Fibroblast of the aortic adventitia (primary cell): ENCODE measurements at regions not wholly inside any gene's neighbourhood (a gene's known extent, or its start where the extent isn't known, plus 50 kb on each side); places are given as distances from the start of the nearest gene placed in this dataset.

Experiments
- DNase-seq: peaks from one replicate; pipeline ENCODE4 v3.0.0-alpha.2; 2010; ENCODE audit warnings: low read depth
- H3K4me3 ChIP-seq: 2 replicates; pipeline ENCODE4 v1.5.1; 2011; ENCODE audit warnings: low read depth, mild to moderate bottlenecking, control low read depth, low read length, moderate library complexity
- TF ChIP-seq, protein P1 (sequence below): IDR thresholded peaks from 2 replicates; pipeline ENCODE4 v1.5.1; 2011; ENCODE audit warnings: mild to moderate bottlenecking, low read length, control low read depth, inconsistent platforms; ENCODE audit not compliant: insufficient read depth

DNA sequence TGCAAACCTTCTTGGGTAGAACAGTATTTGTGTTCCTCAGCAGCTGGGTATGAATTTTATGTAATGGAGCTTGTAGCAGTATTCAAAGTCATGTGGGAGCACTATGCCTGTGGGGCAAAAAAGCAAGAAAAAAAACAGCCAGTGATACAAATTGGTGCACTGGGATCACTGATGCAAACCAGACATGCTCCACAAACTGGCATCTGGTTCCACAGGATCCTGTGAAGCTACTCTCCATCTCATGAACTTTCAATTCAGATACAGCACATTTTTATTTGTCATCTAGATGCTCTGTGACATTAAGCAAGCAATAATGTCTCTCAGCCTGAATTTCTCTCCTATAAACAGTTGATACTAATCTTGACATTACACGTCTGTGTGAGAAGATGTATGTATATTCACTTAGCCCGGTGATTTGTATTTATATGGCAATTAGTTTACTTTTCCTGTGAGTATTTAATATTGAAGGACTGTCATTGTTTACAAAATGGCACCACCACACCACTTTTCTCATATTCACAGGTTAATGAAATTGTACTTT lies 208.5 kb upstream of the GRIA4 start:
- TF ChIP-seq, protein P1, sequence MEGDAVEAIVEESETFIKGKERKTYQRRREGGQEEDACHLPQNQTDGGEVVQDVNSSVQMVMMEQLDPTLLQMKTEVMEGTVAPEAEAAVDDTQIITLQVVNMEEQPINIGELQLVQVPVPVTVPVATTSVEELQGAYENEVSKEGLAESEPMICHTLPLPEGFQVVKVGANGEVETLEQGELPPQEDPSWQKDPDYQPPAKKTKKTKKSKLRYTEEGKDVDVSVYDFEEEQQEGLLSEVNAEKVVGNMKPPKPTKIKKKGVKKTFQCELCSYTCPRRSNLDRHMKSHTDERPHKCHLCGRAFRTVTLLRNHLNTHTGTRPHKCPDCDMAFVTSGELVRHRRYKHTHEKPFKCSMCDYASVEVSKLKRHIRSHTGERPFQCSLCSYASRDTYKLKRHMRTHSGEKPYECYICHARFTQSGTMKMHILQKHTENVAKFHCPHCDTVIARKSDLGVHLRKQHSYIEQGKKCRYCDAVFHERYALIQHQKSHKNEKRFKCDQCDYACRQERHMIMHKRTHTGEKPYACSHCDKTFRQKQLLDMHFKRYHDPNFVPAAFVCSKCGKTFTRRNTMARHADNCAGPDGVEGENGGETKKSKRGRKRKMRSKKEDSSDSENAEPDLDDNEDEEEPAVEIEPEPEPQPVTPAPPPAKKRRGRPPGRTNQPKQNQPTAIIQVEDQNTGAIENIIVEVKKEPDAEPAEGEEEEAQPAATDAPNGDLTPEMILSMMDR, result no peak
- H3K4me3 ChIP-seq, result no peak overlapping the region
- DNase-seq, result no peak

DNA sequence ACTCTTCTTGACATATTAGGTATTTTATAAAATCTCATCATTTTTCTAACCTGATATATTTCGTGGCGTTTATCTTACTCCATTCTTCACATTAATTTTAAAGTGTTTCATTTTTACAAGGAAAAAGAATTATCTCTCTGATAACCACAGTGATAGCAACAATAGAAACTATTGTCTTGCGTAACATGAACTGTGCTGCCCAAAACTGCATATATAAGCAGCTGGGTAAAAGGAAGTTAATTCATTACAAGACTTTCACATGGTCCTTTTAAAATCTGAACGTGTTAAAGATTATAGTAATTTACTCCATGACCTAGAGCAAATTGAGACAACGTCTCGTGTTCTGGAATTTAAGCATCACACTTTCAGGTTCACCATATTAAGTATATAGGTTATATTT lies 210.4 kb upstream of the GRIA4 start:
- DNase-seq, result no peak
- no peak overlapping the region for H3K4me3 ChIP-seq
- TF ChIP-seq, protein P1, result no peak

DNA sequence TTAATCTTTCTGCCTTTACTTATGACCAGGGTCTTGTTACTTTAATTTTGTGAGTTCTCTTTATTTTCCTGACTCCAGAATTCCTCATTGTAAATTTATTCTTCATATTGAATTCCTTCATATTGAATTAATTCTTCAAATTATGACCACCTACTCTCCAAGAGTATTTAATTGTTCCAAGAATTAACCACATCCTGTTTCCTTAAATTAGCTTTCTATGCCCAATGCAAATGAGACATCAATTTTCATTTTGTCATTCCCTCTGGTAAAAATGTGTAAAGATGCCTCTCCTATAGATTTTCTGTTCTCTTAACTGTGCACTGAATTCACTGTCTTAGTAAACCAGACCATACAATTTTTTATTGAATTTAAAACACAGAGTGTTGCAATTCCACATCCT lies 211.2 kb upstream of the GRIA4 start:
- TF ChIP-seq, protein P1, result no peak
- H3K4me3 ChIP-seq, result no peak overlapping the region
- no peak for DNase-seq

DNA sequence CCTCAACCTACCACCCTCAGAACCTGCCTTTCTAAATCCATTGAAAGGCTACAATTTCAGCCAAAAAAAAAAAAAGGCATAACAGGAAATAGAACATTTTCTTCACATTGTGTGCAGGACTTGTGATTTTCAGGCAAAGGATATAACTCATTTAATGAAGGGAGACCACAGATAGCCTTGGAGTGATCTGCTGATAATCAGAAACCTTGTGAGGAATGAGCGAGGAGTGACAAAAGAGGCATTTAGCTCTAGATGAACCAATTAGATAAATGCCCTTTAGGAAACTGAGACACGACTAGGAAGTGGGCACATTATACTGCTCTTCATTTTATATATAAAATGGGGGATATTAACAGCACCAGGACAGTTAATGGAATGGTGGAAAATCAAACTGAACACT lies 216.5 kb upstream of the GRIA4 start:
- DNase-seq, result no peak
- TF ChIP-seq, protein P1, result no peak
- no peak overlapping the region for H3K4me3 ChIP-seq

DNA sequence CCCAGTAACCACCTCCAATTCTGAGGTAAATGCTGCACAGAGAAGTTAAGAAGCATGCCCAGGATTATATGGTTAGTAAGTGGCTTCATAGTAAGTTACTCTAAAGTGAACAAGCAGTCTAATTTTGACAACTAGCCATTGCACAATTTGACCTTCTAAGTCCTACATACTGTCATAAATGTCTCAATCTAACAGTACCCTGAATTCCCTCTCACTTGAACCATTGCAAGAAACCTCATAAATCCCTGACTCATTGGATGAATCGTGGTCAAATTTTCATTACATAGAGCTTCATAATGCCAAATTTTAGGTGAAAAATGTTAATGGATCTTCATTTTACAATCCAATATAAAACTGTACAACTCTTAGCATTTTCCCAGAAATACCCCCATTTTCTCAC lies 217.3 kb upstream of the GRIA4 start:
- TF ChIP-seq, protein P1, result no peak
- no peak for DNase-seq
- H3K4me3 ChIP-seq, result no peak overlapping the region

DNA sequence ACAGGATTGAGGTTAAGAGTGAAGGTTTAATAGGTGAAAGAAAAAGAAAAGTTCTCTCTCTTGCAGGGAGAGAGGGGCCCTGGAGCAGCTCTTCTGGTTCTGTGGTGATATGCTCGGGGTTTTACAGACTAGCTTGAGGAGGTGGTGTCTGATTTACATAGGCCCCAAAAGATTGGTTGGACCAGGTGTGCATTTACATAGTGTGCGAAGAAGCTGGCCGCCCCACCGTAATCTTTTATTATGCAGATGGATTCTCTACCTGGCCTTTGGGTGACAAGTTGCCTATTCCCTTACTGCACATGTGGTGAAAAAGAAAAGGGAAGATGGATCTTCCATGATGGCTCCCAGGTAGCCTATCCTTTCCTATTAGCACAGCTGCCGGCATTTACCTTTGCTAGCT lies 219.9 kb upstream of the GRIA4 start:
- no peak for DNase-seq
- H3K4me3 ChIP-seq, result no peak overlapping the region
- TF ChIP-seq, protein P1, result no peak

DNA sequence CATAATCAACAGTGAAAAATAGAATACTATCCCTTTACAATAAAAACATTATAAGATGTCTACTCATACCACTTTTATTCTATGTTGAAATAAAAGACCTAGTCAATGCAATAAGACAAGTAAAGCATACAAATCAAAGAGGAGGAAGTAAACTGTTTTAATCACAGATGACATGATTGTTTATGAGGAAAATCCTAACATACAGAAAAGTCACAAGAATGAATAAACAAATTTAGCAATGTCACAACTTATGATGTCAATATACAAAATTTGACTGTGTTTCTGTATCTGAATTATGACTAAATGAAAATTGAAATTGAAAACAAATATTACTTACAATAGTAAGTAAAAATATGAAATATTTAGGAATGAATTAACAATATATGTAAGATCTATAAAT lies 221.9 kb upstream of the GRIA4 start:
- H3K4me3 ChIP-seq, result no peak overlapping the region
- TF ChIP-seq, protein P1, result no peak

More for the DNA sequence above, 221.9 kb upstream of the GRIA4 start:
- DNase-seq, result no peak
